ENCODE measurements at regions not wholly inside any gene's neighbourhood (a gene's known extent, or its start where the extent isn't known, plus 50 kb on each side); places are given as distances from the start of the nearest gene placed in this dataset.
A peak's percentile ranks its signal among the peaks of the same experiment; 100 is the strongest.

DNA sequence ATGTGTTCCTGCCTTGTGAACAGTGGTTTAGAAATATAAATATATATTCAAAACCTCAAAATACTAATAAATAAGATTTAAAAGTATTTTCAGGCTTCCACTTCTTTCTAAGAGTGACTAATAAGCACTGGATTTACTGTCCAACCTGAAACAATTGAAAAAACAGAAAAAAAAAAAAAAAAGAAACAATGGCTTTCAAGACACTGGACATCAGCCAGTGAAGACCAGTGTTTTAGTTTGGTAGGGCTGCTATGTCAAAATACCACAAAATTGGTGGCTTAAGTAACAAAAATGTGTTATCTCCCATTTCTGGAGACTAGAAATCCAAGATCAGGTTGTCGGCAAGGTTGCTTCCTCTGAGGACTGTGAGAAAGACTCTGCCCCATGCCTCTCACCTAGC, 101.4 kb upstream of the PDE7B start:
- DNase-seq (ENCODE audit: low read depth) = peak; percentile 79
- TF ChIP-seq CTCF (IDR thresholded peaks at IDR 0.05; ENCODE audit: insufficient read depth, low read length) = no peak
- H3K4me3 ChIP-seq (ENCODE audit: low read depth, low read length) = no peak overlapping the region

DNA sequence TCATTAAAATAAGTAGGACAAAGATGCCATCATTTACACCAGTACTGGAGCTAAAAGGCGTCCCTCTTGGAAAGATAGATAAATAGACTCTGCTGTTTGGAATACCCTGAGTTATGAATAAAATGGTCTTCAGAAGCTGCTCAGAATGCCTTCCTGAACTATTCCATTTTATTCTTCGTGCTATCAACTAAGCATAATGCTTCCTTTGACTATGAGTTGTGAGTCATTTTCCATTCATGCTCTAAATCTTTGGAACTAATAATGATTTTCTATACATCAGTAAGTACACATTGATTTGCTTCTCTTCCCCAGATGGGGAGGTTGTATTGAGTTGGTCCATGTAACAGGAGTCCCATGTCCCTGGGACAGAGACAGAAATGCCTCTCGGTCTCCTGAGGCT, 98.3 kb upstream of the PDE7B start:
- DNase-seq (ENCODE audit: low read depth) = no peak
- no peak for TF ChIP-seq CTCF (IDR thresholded peaks at IDR 0.05; ENCODE audit: insufficient read depth, low read length)
- H3K4me3 ChIP-seq (ENCODE audit: low read depth, low read length) = no peak overlapping the region

DNA sequence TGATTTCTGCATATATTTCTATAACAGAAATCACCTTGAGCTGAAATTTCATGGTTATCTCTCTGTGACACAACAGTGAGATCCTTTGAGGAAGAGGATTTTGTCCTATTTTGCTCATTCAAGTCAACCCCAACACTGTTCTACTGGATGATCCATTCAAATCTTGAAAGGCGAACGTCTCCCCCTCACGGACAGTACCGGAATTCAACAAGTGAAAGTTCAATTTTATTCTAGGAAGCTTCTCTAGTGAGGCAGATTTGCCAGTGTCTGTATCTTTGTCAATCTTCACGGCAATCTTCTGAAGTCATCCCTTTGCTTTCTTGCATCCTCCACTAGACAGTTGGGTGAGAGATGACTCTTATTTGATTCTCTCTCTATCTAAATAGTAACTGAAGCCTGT, 91.7 kb upstream of the PDE7B start:
- DNase-seq (ENCODE audit: low read depth) = no peak
- no peak overlapping the region for H3K4me3 ChIP-seq (ENCODE audit: low read depth, low read length)
- no peak for TF ChIP-seq CTCF (IDR thresholded peaks at IDR 0.05; ENCODE audit: insufficient read depth, low read length)

GRCh38 chr6:135774006-135774405, 77.5 kb upstream of the PDE7B start:
- DNase-seq (ENCODE audit: low read depth) = no peak
- no peak overlapping the region for H3K4me3 ChIP-seq (ENCODE audit: low read depth, low read length)
- no peak for TF ChIP-seq CTCF (IDR thresholded peaks at IDR 0.05; ENCODE audit: insufficient read depth, low read length)

- H3K4me3 ChIP-seq (ENCODE audit: low read depth, low read length) = no peak overlapping the region
- TF ChIP-seq CTCF (IDR thresholded peaks at IDR 0.05; ENCODE audit: insufficient read depth, low read length) = no peak
- DNase-seq (ENCODE audit: low read depth) = no peak
Observed at GRCh38 chr6:135779213-135779612, 72.3 kb upstream of the PDE7B start.

- no peak overlapping the region for H3K4me3 ChIP-seq (ENCODE audit: low read depth, low read length)
- TF ChIP-seq CTCF (IDR thresholded peaks at IDR 0.05; ENCODE audit: insufficient read depth, low read length) = no peak
- no peak for DNase-seq (ENCODE audit: low read depth)
Observed at GRCh38 chr6:135780326-135780725, 71.2 kb upstream of the PDE7B start.

DNA sequence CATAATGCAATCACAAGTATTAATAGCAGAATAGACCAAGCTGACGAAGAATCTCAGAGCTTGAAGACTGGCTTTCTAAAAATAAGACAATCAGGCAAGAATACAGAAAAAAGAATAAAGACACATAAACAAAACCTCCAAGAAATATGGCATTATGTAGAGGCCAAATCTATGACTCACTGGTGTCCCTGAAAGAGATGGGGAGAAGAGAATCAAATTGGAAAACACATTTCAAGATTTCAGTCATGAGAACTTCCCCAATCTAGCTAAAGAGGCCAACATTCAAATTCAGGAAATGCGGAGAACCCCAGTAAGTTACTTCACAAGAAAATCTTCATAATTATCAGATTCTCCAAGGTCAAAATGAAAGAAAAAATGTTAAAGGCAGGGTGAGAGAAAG, 69.0 kb upstream of the PDE7B start:
- TF ChIP-seq CTCF (IDR thresholded peaks at IDR 0.05; ENCODE audit: insufficient read depth, low read length) = no peak
- H3K4me3 ChIP-seq (ENCODE audit: low read depth, low read length) = no peak overlapping the region
- DNase-seq (ENCODE audit: low read depth) = peak; percentile 13
